HepG2 (cell line): ENCODE measurements at regions not wholly inside any gene's neighbourhood (a gene's known extent, or its start where the extent isn't known, plus 50 kb on each side); places are given as distances from the start of the nearest gene placed in this dataset.

Experiments used
- AHR ChIP-seq: IDR thresholded peaks from 2 replicates; pipeline ENCODE4 v1.6.1; 2018; ENCODE audit warnings: missing genetic modification reagents, missing compliant biosample characterization
- CBX5 ChIP-seq: sonication (generic); formaldehyde crosslinking; IDR thresholded peaks from 2 replicates; pipeline ENCODE4 v1.4.0; 2020; ENCODE audit warnings: missing genetic modification reagents, borderline replicate concordance
- CTCF ChIP-seq: sonication (generic); formaldehyde crosslinking; IDR thresholded peaks from 2 replicates; pipeline ENCODE4 v1.5.0; 2020; ENCODE audit warnings: mild to moderate bottlenecking, missing genetic modification reagents, moderate library complexity
- DZIP1 ChIP-seq: sonication (generic); formaldehyde crosslinking; IDR thresholded peaks from 2 replicates; pipeline ENCODE4 v1.5.0; 2020; ENCODE audit warnings: mild to moderate bottlenecking, missing genetic modification reagents
- EP300 ChIP-seq, 3 experiments: sonication (generic) in 1 of 3; formaldehyde crosslinking in 1 of 3; IDR thresholded peaks; 2 replicates each; pipeline versions ENCODE4 v1.5.1 to v1.6.1; 2011 to 2020; ENCODE audit warnings: low read depth in 2 of 3, low read length in 2 of 3, borderline replicate concordance in 1 of 3, improper control_type of control experiment in 1 of 3, mild to moderate bottlenecking in 1 of 3, missing genetic modification reagents in 1 of 3, moderate library complexity in 1 of 3
- HES4 ChIP-seq: sonication (generic); formaldehyde crosslinking; IDR thresholded peaks from 2 replicates; pipeline ENCODE4 v1.9.0; 2021; ENCODE audit warnings: mild to moderate bottlenecking, missing genetic modification reagents, borderline replicate concordance
- NFYB ChIP-seq: sonication (generic); formaldehyde crosslinking; IDR thresholded peaks from 2 replicates; pipeline ENCODE4 v1.4.0; 2020; ENCODE audit warnings: missing genetic modification reagents
- POLR2AphosphoS5 ChIP-seq: IDR thresholded peaks from 2 replicates; pipeline ENCODE4 v1.6.1; 2012; ENCODE audit warnings: low read depth, low read length
- SUZ12 ChIP-seq: fragments of 150-350 bp; IDR thresholded peaks from 2 replicates; pipeline ENCODE4 v1.6.1; 2014; ENCODE audit warnings: low read depth, low read length
- ZNF510 ChIP-seq: sonication (generic); formaldehyde crosslinking; IDR thresholded peaks from 2 replicates; pipeline ENCODE4 v1.4.0; 2020; ENCODE audit warnings: low read depth, mild to moderate bottlenecking, missing genetic modification reagents

- TF ChIP-seq EP300 (IDR thresholded peaks at IDR 0.05; ENCODE audit: low read depth in 2 of 2, low read length in 2 of 2) = no peak
- no peak for TF ChIP-seq EP300 (CRISPR knock-in tag; IDR thresholded peaks at IDR 0.05; ENCODE audit: borderline replicate concordance)
- no peak for TF ChIP-seq ZNF510 (CRISPR knock-in tag)
- no peak for TF ChIP-seq DZIP1
- TF ChIP-seq CTCF (CRISPR knock-in tag) = no peak
- no peak for TF ChIP-seq HES4 (CRISPR knock-in tag)
- TF ChIP-seq AHR = no peak
- no peak for TF ChIP-seq CBX5 (CRISPR knock-in tag)
- no peak for TF ChIP-seq SUZ12
- TF ChIP-seq POLR2AphosphoS5 = no peak
- TF ChIP-seq NFYB (CRISPR knock-in tag) = no peak
Measured at GRCh38 chr6:168851460-168852375, 401.9 kb downstream of the THBS2 start.
